ENCODE measurements at regions not wholly inside any gene's neighbourhood (a gene's known extent, or its start where the extent isn't known, plus 50 kb on each side); places are given as distances from the start of the nearest gene placed in this dataset.

DNA sequence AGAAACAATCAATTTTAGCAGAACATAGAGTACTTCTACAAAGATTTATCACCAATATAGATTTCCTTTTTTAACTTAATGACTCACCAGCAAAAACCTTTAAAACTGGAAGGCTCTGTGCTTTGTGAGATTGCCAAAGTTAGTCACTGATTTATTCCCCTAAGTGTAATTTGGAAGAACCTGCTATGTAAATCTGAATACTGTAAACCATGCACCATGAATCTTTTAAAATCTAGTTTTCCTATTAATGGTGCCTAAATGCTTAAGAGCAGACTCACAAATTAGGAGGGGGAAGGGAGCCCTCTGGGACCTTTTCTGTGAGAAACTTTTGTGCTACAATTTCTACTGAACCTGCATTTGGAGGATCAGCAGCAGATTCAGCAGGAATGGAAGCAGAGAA, 57.8 kb upstream of the PNRC1 start:
- Histone ChIP-seq H3K56ac (ENCODE audit: low read length) (no peak overlapping the region), H3K27ac (ENCODE audit: low read depth, low read length) (no peak overlapping the region), H3K36me3 (ENCODE audit: control insufficient read depth, insufficient read depth, low read length) (no peaks in the 10 kb centered on the region), H3K4me1 (ENCODE audit: control insufficient read depth, low read depth, low read length) (peaks cover 5% of the 10 kb centered on the region), H3K79me2 (ENCODE audit: control insufficient read depth, insufficient read depth, low read length) (no peaks in the 10 kb centered on the region), H2AK5ac (ENCODE audit: low read length) (no peak overlapping the region), H3K18ac (ENCODE audit: low read length) (no peak overlapping the region), H3K79me1 (ENCODE audit: low read length) (no peaks in the 10 kb centered on the region), H3K4me2 (ENCODE audit: low read length) (no peak overlapping the region), H3K23ac (ENCODE audit: low read length) (no peak overlapping the region), H3K4me3 (ENCODE audit: low read length) (no peak overlapping the region), H4K5ac (ENCODE audit: low read length) (no peak overlapping the region), H3K9ac (ENCODE audit: low read length) (no peak overlapping the region), H2BK15ac (replicated peaks; ENCODE audit: low read depth) (no peak overlapping the region), H3K4ac (ENCODE audit: low read depth, low read length) (no peak overlapping the region), H2BK120ac (ENCODE audit: low read depth, low read length) (no peak overlapping the region), H2BK5ac (ENCODE audit: low read length) (no peak overlapping the region), H3K27me3 (ENCODE audit: insufficient read depth, low read length, poor library complexity) (no peaks in the 10 kb centered on the region), H4K8ac (ENCODE audit: low read depth, low read length) (no peak overlapping the region)
- DNase-seq = no peak

DNA sequence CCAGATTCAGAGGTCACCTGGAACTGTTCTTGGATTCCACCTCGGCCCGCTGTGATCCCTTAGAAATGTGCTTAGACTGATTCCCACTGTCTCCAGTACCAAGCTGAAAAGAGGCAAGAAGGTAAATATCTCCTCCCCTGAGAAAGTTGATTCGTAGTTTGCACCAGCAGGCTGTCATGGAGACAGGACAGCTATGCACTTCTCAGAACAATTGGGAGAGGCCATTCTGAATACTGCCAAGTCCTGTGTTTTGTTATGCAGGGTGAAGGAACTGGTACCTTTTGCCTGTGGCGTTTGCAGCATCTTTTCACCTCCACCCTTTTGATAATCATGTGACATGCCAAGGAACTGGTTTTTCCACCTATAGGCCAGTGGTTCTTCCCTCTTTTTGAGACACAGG, 58.2 kb upstream of the RNGTT start:
- H3K79me2 ChIP-seq (ENCODE audit: control insufficient read depth, insufficient read depth, low read length) = no peaks in the 10 kb centered on the region
- H2BK120ac ChIP-seq (ENCODE audit: low read depth, low read length) = no peak overlapping the region
- H3K27me3 ChIP-seq (ENCODE audit: insufficient read depth, low read length, poor library complexity) = no peaks in the 10 kb centered on the region
- no peaks in the 10 kb centered on the region for H3K36me3 ChIP-seq (ENCODE audit: control insufficient read depth, insufficient read depth, low read length)
- no peak overlapping the region for H2BK5ac ChIP-seq (ENCODE audit: low read length)
- no peak overlapping the region for H2AK5ac ChIP-seq (ENCODE audit: low read length)
- H3K56ac ChIP-seq (ENCODE audit: low read length) = no peak overlapping the region
- H3K4me3 ChIP-seq (ENCODE audit: low read length) = no peak overlapping the region
- DNase-seq = peak; percentile 92
- H3K79me1 ChIP-seq (ENCODE audit: low read length) = no peaks in the 10 kb centered on the region
- H3K4me1 ChIP-seq (ENCODE audit: control insufficient read depth, low read depth, low read length) = peaks cover 5% of the 10 kb centered on the region
- no peak overlapping the region for H3K4me2 ChIP-seq (ENCODE audit: low read length)
- H4K5ac ChIP-seq (ENCODE audit: low read length) = no peak overlapping the region
- H3K9ac ChIP-seq (ENCODE audit: low read length) = no peak overlapping the region
- no peak overlapping the region for H2BK15ac ChIP-seq (replicated peaks; ENCODE audit: low read depth)
- H3K27ac ChIP-seq (ENCODE audit: low read depth, low read length) = no peak overlapping the region
- no peak overlapping the region for H3K18ac ChIP-seq (ENCODE audit: low read length)
- H3K4ac ChIP-seq (ENCODE audit: low read depth, low read length) = no peak overlapping the region
- WGBS (ENCODE audit: extremely low coverage, insufficient coverage, low lambda C conversion rate) = no CpG with 5 or more reads among the region's 4 CpGs
- no peak overlapping the region for H3K23ac ChIP-seq (ENCODE audit: low read length)
- no peak overlapping the region for H4K8ac ChIP-seq (ENCODE audit: low read depth, low read length)

DNA sequence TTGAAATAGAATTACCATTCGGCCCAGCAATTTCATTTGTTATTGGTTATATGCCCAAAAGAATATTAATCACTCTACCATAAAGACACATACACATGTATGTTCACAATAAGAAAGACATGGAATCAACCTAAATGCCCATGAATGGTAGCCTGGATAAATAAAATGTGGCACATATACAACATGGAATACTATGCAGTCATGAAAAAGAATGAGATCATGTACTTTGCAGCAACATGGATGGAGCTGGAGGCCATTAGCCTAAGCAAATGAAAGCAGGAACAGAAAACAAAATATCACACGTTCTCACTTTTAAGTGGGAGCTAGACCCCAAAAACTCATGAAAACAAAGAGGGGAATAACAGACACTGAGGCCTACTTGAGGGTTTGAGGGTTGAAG, 52.6 kb upstream of the RNGTT start:
- H2AK5ac ChIP-seq (ENCODE audit: low read length) = no peak overlapping the region
- no peak overlapping the region for H3K23ac ChIP-seq (ENCODE audit: low read length)
- no peak overlapping the region for H3K18ac ChIP-seq (ENCODE audit: low read length)
- H3K27ac ChIP-seq (ENCODE audit: low read depth, low read length) = no peak overlapping the region
- H3K56ac ChIP-seq (ENCODE audit: low read length) = no peak overlapping the region
- no peak overlapping the region for H2BK5ac ChIP-seq (ENCODE audit: low read length)
- H4K5ac ChIP-seq (ENCODE audit: low read length) = no peak overlapping the region
- H3K9ac ChIP-seq (ENCODE audit: low read length) = no peak overlapping the region
- H3K27me3 ChIP-seq (ENCODE audit: insufficient read depth, low read length, poor library complexity) = no peaks in the 10 kb centered on the region
- H3K79me2 ChIP-seq (ENCODE audit: control insufficient read depth, insufficient read depth, low read length) = no peaks in the 10 kb centered on the region
- H2BK15ac ChIP-seq (replicated peaks; ENCODE audit: low read depth) = no peak overlapping the region
- no peak overlapping the region for H2BK120ac ChIP-seq (ENCODE audit: low read depth, low read length)
- no peaks in the 10 kb centered on the region for H3K79me1 ChIP-seq (ENCODE audit: low read length)
- no peak for DNase-seq
- no peaks in the 10 kb centered on the region for H3K4me1 ChIP-seq (ENCODE audit: control insufficient read depth, low read depth, low read length)
- WGBS (ENCODE audit: extremely low coverage, insufficient coverage, low lambda C conversion rate) = no CpG with 5 or more reads among the region's 2 CpGs
- no peak overlapping the region for H4K8ac ChIP-seq (ENCODE audit: low read depth, low read length)
- no peak overlapping the region for H3K4me2 ChIP-seq (ENCODE audit: low read length)
- H3K4me3 ChIP-seq (ENCODE audit: low read length) = no peak overlapping the region
- H3K36me3 ChIP-seq (ENCODE audit: control insufficient read depth, insufficient read depth, low read length) = no peaks in the 10 kb centered on the region
- H3K4ac ChIP-seq (ENCODE audit: low read depth, low read length) = no peak overlapping the region

DNA sequence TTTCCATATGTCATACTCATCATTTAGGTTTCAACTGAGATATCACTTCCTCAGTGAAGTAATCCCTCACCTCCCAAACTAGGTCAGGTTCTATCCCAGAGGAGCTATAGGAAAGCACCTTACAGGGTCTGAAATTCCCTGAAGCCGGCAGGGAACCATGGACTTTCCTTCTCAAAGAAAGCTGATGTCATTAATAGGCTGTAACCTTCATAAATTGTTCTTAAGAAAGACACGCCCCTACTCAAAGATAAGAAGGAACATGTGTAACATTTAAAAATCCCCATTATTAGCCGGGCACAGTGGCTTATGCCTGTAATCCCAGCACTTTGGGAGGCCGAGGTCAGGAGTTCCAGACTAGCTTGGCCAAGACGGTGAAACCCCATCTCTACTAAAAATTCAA, 50.0 kb upstream of the RNGTT start:
- Histone ChIP-seq H2BK120ac (ENCODE audit: low read depth, low read length) (no peak overlapping the region), H3K27me3 (ENCODE audit: insufficient read depth, low read length, poor library complexity) (no peaks in the 10 kb centered on the region), H2AK5ac (ENCODE audit: low read length) (no peak overlapping the region), H3K79me1 (ENCODE audit: low read length) (no peaks in the 10 kb centered on the region), H3K18ac (ENCODE audit: low read length) (no peak overlapping the region), H2BK15ac (replicated peaks; ENCODE audit: low read depth) (no peak overlapping the region), H4K5ac (ENCODE audit: low read length) (no peak overlapping the region), H3K23ac (ENCODE audit: low read length) (no peak overlapping the region), H3K36me3 (ENCODE audit: control insufficient read depth, insufficient read depth, low read length) (no peaks in the 10 kb centered on the region), H2BK5ac (ENCODE audit: low read length) (no peak overlapping the region), H3K4me3 (ENCODE audit: low read length) (no peak overlapping the region), H3K4me1 (ENCODE audit: control insufficient read depth, low read depth, low read length) (no peaks in the 10 kb centered on the region), H3K79me2 (ENCODE audit: control insufficient read depth, insufficient read depth, low read length) (no peaks in the 10 kb centered on the region), H4K8ac (ENCODE audit: low read depth, low read length) (no peak overlapping the region), H3K27ac (ENCODE audit: low read depth, low read length) (no peak overlapping the region), H3K9ac (ENCODE audit: low read length) (no peak overlapping the region), H3K4ac (ENCODE audit: low read depth, low read length) (no peak overlapping the region), H3K56ac (ENCODE audit: low read length) (no peak overlapping the region), H3K4me2 (ENCODE audit: low read length) (no peak overlapping the region)
- DNase-seq = no peak
- WGBS (ENCODE audit: extremely low coverage, insufficient coverage, low lambda C conversion rate) = no CpG with 5 or more reads among the region's 5 CpGs

Measured in mesendoderm (in vitro differentiated cells).